ENCODE measurements at regions not wholly inside any gene's neighbourhood (a gene's known extent, or its start where the extent isn't known, plus 50 kb on each side); places are given as distances from the start of the nearest gene placed in this dataset.

DNA sequence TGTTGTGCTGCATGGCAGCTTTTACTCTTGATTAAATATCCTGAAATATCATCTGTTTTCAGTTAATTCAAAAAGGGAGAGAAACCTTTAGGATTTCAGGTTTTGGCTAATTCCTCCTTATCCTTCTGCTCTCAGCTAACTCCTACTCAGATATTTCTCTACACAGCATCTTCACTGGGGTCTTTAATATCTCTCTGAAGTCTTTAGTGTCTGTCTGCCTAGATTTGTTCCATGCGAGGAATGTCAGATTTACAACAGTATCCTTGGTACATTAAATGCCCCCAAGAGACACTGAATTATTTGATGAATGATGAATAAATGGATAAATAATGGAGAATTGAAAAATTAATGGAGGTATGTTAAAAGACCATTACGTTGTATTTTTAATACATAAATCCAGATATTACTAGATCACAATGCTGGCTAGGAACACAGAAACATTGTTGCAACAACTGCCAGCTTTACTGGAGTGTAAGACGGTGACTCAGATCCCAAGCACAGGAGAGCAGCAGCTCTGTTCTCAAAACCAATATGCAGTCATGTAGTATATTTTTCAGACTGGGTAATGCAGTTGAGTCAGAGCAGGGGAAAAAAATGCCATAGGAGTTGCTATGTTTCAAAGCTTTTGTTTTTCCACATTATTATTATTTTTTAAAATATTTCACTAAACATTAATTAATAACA, 388.0 kb upstream of the SYT4 start:
- TF ChIP-seq SIN3A (IDR thresholded peaks at IDR 0.05; ENCODE audit: borderline replicate concordance, insufficient read depth, low read length) (no peak), POLR2AphosphoS5 (IDR thresholded peaks at IDR 0.05; ENCODE audit: low read depth, low read length) (no peak), TAF1 (IDR thresholded peaks at IDR 0.05; ENCODE audit: borderline replicate concordance, insufficient read depth, low read length) (no peak), FOXP2 (optimal IDR thresholded peaks at IDR 0.05; ENCODE audit: borderline replicate concordance, extremely low read depth, extremely low read length, insufficient read depth) (no peak)
- TF ChIP-seq, protein P1, sequence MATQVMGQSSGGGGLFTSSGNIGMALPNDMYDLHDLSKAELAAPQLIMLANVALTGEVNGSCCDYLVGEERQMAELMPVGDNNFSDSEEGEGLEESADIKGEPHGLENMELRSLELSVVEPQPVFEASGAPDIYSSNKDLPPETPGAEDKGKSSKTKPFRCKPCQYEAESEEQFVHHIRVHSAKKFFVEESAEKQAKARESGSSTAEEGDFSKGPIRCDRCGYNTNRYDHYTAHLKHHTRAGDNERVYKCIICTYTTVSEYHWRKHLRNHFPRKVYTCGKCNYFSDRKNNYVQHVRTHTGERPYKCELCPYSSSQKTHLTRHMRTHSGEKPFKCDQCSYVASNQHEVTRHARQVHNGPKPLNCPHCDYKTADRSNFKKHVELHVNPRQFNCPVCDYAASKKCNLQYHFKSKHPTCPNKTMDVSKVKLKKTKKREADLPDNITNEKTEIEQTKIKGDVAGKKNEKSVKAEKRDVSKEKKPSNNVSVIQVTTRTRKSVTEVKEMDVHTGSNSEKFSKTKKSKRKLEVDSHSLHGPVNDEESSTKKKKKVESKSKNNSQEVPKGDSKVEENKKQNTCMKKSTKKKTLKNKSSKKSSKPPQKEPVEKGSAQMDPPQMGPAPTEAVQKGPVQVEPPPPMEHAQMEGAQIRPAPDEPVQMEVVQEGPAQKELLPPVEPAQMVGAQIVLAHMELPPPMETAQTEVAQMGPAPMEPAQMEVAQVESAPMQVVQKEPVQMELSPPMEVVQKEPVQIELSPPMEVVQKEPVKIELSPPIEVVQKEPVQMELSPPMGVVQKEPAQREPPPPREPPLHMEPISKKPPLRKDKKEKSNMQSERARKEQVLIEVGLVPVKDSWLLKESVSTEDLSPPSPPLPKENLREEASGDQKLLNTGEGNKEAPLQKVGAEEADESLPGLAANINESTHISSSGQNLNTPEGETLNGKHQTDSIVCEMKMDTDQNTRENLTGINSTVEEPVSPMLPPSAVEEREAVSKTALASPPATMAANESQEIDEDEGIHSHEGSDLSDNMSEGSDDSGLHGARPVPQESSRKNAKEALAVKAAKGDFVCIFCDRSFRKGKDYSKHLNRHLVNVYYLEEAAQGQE (IDR thresholded peaks at IDR 0.05; ENCODE audit: insufficient read depth in 1 of 2, low read depth in 2 of 2, low read length in 2 of 2): no peak

DNA sequence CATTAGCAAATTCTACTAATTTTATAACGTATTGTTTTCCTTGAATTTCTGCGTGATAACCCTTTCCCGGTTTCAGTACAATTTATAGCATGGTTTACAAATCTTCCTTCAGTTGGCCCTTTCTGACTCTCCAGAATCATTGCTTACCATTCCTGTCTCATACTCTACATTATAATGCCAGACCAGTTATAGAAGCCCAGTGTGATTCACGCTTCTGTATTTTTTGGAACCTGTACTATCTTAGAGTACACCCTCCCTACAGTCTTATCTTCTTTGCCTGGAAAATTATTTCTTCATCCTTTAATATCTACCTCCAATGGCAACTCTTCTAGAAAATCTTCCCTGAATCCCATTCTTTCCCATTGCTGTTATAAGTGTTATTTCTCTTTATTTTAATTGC, 391.6 kb upstream of the SYT4 start:
- TF ChIP-seq, protein P1 (IDR thresholded peaks at IDR 0.05; ENCODE audit: insufficient read depth in 1 of 2, low read depth in 2 of 2, low read length in 2 of 2): no peak
- TF ChIP-seq SIN3A (IDR thresholded peaks at IDR 0.05; ENCODE audit: borderline replicate concordance, insufficient read depth, low read length) (no peak), POLR2AphosphoS5 (IDR thresholded peaks at IDR 0.05; ENCODE audit: low read depth, low read length) (no peak), TAF1 (IDR thresholded peaks at IDR 0.05; ENCODE audit: borderline replicate concordance, insufficient read depth, low read length) (no peak)

DNA sequence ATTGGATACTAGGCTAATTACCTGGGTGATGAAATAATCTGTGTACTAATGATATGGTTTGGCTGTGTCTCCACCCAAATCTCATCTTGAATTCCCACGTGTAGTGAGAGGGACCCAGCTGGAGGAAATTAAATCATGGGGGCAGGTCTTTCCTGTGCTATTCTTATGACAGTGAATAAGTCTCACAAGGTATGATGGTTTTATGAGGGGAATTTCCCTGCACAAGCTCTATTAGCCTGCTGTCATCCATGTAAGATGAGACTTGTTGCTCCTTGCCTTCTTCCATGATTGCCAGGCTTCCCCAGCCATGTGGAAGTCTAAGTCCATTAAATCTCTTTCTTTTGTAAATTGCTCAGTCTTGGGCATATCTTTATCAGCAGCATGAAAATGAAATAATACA, 394.1 kb upstream of the SYT4 start:
- TF ChIP-seq, protein P1 (IDR thresholded peaks at IDR 0.05; ENCODE audit: insufficient read depth in 1 of 2, low read depth in 2 of 2, low read length in 2 of 2): no peak
- TF ChIP-seq POLR2AphosphoS5 (IDR thresholded peaks at IDR 0.05; ENCODE audit: low read depth, low read length) (no peak), SIN3A (IDR thresholded peaks at IDR 0.05; ENCODE audit: borderline replicate concordance, insufficient read depth, low read length) (no peak), TAF1 (IDR thresholded peaks at IDR 0.05; ENCODE audit: borderline replicate concordance, insufficient read depth, low read length) (no peak), FOXP2 (optimal IDR thresholded peaks at IDR 0.05; ENCODE audit: borderline replicate concordance, extremely low read depth, extremely low read length, insufficient read depth) (no peak)

DNA sequence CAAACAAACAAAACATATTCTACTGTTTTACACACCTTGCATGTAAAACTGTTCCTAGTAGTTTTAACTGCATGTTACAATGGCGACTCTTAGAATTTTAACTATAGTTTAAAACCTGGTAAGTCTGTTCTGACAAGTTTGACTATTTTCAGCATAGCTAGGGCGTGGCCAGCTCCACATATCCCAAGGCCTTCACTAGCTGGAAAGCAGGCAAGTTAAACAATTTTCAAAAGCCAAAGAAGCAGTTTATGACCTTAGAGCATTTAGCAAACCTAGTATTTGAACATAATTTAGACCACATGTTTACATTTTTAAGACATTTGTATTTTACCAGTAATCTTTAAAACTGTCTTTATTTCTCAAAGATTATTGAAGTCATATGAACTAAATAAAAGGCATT, 402.8 kb upstream of the SYT4 start:
- TF ChIP-seq FOXP2 (optimal IDR thresholded peaks at IDR 0.05; ENCODE audit: borderline replicate concordance, extremely low read depth, extremely low read length, insufficient read depth): no peak
- no peak for TF ChIP-seq POLR2AphosphoS5 (IDR thresholded peaks at IDR 0.05; ENCODE audit: low read depth, low read length)
- TF ChIP-seq, protein P1 (IDR thresholded peaks at IDR 0.05; ENCODE audit: insufficient read depth in 1 of 2, low read depth in 2 of 2, low read length in 2 of 2): no peak

DNA sequence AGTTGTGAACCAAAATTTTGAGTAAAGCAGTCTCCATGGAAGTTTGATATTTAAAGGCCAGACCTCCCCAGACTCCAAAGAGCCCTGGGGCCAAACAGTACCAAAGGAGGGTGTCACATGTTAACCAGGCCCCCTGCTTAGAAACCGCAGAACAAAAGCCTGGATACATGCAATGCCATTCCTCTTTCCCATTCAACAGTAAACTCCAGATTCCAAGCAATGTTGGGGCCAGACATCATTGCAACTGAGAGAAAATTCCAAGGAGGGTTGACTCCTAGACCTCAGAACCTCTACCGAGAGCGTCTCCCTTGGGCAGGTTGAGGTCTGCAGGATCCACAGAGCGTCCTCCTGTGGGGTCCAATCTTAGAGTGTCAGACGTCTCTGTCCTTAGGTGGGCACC, 404.4 kb upstream of the SYT4 start:
- TF ChIP-seq FOXP2 (optimal IDR thresholded peaks at IDR 0.05; ENCODE audit: borderline replicate concordance, extremely low read depth, extremely low read length, insufficient read depth) (no peak), SIN3A (IDR thresholded peaks at IDR 0.05; ENCODE audit: borderline replicate concordance, insufficient read depth, low read length) (no peak), TAF1 (IDR thresholded peaks at IDR 0.05; ENCODE audit: borderline replicate concordance, insufficient read depth, low read length) (no peak), POLR2AphosphoS5 (IDR thresholded peaks at IDR 0.05; ENCODE audit: low read depth, low read length) (no peak)
- TF ChIP-seq, protein P1 (IDR thresholded peaks at IDR 0.05; ENCODE audit: insufficient read depth in 1 of 2, low read depth in 2 of 2, low read length in 2 of 2): no peak

Data from PFSK-1 (cell line).